Stimulated activated naive CD8-positive, alpha-beta T cell treated with anti-CD3 and anti-CD28 coated beads, Interleukin-15, amount 100 ng/mL, for 72 hours (primary cell): ENCODE measurements at regions not wholly inside any gene's neighbourhood (a gene's known extent, or its start where the extent isn't known, plus 50 kb on each side); places are given as distances from the start of the nearest gene placed in this dataset.

ENCODE experiments used
- ATAC-seq: fragments of 150-1000 bp; cut with Tn5 transposase; 2 replicates; pipeline ENCODE4 v1.10.0; 2021; ENCODE audit warnings: mild to moderate bottlenecking, moderate library complexity
- DNase-seq, 2 donors: peaks; one replicate each; pipeline ENCODE4 v3.0.0; 2021 to 2022
- H3K27ac Mint-ChIP-seq, 2 donors: one replicate each; pipeline ENCODE4 v1.8.0; 2022; ENCODE audit warnings: mild to moderate bottlenecking in 2 of 2, mixed read lengths in 2 of 2, moderate library complexity in 2 of 2
- H3K27me3 Mint-ChIP-seq: one replicate; pipeline ENCODE4 v1.8.0; 2022; ENCODE audit warnings: mixed read lengths
- H3K4me1 Mint-ChIP-seq: one replicate; pipeline ENCODE4 v1.8.0; 2022; ENCODE audit warnings: mild to moderate bottlenecking, mixed read lengths
- H3K4me3 Mint-ChIP-seq, 2 donors: one replicate each; pipeline ENCODE4 v1.8.0; 2022; ENCODE audit warnings: mild to moderate bottlenecking in 2 of 2, mixed read lengths in 2 of 2, moderate library complexity in 1 of 2
- H3K9me3 Mint-ChIP-seq, 2 donors: one replicate each; pipeline ENCODE4 v1.8.0; 2022; ENCODE audit warnings: mixed read lengths in 2 of 2

GRCh38 chr3:498487-498886 is 301.9 kb downstream of the CHL1 start:
- DNase-seq (no peak), ATAC-seq (no peak)
- Mint-ChIP-seq H3K4me1 (no peaks in the 10 kb centered on the region), H3K4me3 (no peak overlapping the region), H3K27me3 (no peaks in the 10 kb centered on the region), H3K27ac (no peak overlapping the region), H3K9me3 (no peaks in the 10 kb centered on the region)

GRCh38 chr3:499001-499761 is 302.6 kb downstream of the CHL1 start:
- Mint-ChIP-seq H3K27ac (no peak overlapping the region), H3K27me3 (no peaks in the 10 kb centered on the region), H3K4me1 (no peaks in the 10 kb centered on the region), H3K9me3 (no peaks in the 10 kb centered on the region), H3K4me3 (no peak overlapping the region)
- ATAC-seq (no peak), DNase-seq (no peak)

GRCh38 chr3:502486-502885 is 305.9 kb downstream of the CHL1 start:
- ATAC-seq, result no peak
- Mint-ChIP-seq H3K27me3 (no peaks in the 10 kb centered on the region), H3K9me3 (peaks cover under 1 to 4% of the 10 kb centered on the region in 2 donors), H3K4me3 (no peak overlapping the region), H3K4me1 (no peaks in the 10 kb centered on the region), H3K27ac (no peak overlapping the region)
- no peak for DNase-seq

- no peak overlapping the region for H3K4me3 Mint-ChIP-seq
- no peak for DNase-seq
Measured at GRCh38 chr3:513301-513700, 316.7 kb downstream of the CHL1 start.

GRCh38 chr3:514192-514591 is 317.6 kb downstream of the CHL1 start:
- DNase-seq, result no peak
- Mint-ChIP-seq H3K4me3 (no peak overlapping the region), H3K9me3 (peaks cover 10% of the 10 kb centered on the region in 2 donors), H3K27me3 (no peaks in the 10 kb centered on the region), H3K4me1 (no peaks in the 10 kb centered on the region), H3K27ac (no peak overlapping the region)
- ATAC-seq, result no peak

More at GRCh38 chr3:513301-513700, 316.7 kb downstream of the CHL1 start:
- H3K4me1 Mint-ChIP-seq, result no peaks in the 10 kb centered on the region
- no peak overlapping the region for H3K27ac Mint-ChIP-seq
- no peak for ATAC-seq
- no peaks in the 10 kb centered on the region for H3K27me3 Mint-ChIP-seq
- peaks cover 15 to 19% of the 10 kb centered on the region in 2 donors for H3K9me3 Mint-ChIP-seq

GRCh38 chr3:519026-519425 is 322.5 kb downstream of the CHL1 start:
- Mint-ChIP-seq H3K27me3 (no peaks in the 10 kb centered on the region), H3K9me3 (no peaks in the 10 kb centered on the region), H3K27ac (no peak overlapping the region), H3K4me3 (no peak overlapping the region), H3K4me1 (no peaks in the 10 kb centered on the region)
- no peak for DNase-seq
- no peak for ATAC-seq

GRCh38 chr3:522888-523287 is 326.3 kb downstream of the CHL1 start:
- Mint-ChIP-seq H3K9me3 (peaks cover 4 to 6% of the 10 kb centered on the region in 2 donors), H3K4me3 (no peak overlapping the region), H3K27ac (no peak overlapping the region), H3K27me3 (no peaks in the 10 kb centered on the region), H3K4me1 (no peaks in the 10 kb centered on the region)
- ATAC-seq (no peak), DNase-seq (no peak)

- no peak for ATAC-seq
- Mint-ChIP-seq H3K4me3 (no peak overlapping the region), H3K4me1 (no peaks in the 10 kb centered on the region), H3K27ac (no peak overlapping the region), H3K27me3 (no peaks in the 10 kb centered on the region), H3K9me3 (peaks cover 6 to 10% of the 10 kb centered on the region in 2 donors)
- DNase-seq, result no peak
Measured at GRCh38 chr3:525415-525814, 328.9 kb downstream of the CHL1 start.

GRCh38 chr3:535566-536416 is 339.2 kb downstream of the CHL1 start:
- Mint-ChIP-seq H3K4me1 (no peaks in the 10 kb centered on the region), H3K4me3 (no peak overlapping the region), H3K9me3 (peaks cover 13 to 18% of the 10 kb centered on the region in 2 donors), H3K27ac (no peak overlapping the region), H3K27me3 (no peaks in the 10 kb centered on the region)
- peak in 1 of 2 donors; percentile 17 for DNase-seq
- ATAC-seq, result peak; percentile 54

GRCh38 chr3:536417-536813 is 339.9 kb downstream of the CHL1 start:
- no peak overlapping the region for H3K27ac Mint-ChIP-seq
- H3K9me3 Mint-ChIP-seq, result peaks cover 15 to 19% of the 10 kb centered on the region in 2 donors
- no peaks in the 10 kb centered on the region for H3K27me3 Mint-ChIP-seq
- H3K4me3 Mint-ChIP-seq, result no peak overlapping the region
- ATAC-seq (no peak), DNase-seq (no peak)
- no peaks in the 10 kb centered on the region for H3K4me1 Mint-ChIP-seq

- DNase-seq, result no peak
- H3K4me1 Mint-ChIP-seq, result no peaks in the 10 kb centered on the region
- peak overlapping the region in 1 of 2 donors; percentile 44 for H3K27ac Mint-ChIP-seq
- no peak for ATAC-seq
- H3K9me3 Mint-ChIP-seq, result peaks cover 9 to 17% of the 10 kb centered on the region in 2 donors
- H3K4me3 Mint-ChIP-seq, result no peak overlapping the region
- no peaks in the 10 kb centered on the region for H3K27me3 Mint-ChIP-seq
Measured at GRCh38 chr3:541062-541801, 344.7 kb downstream of the CHL1 start.

- Mint-ChIP-seq H3K4me1 (no peaks in the 10 kb centered on the region), H3K9me3 (peaks cover 9 to 17% of the 10 kb centered on the region in 2 donors), H3K4me3 (no peak overlapping the region), H3K27me3 (no peaks in the 10 kb centered on the region), H3K27ac (no peak overlapping the region)
- DNase-seq (no peak), ATAC-seq (no peak)
Measured at GRCh38 chr3:542021-542420, 345.5 kb downstream of the CHL1 start.

- Mint-ChIP-seq H3K27ac (no peak overlapping the region), H3K4me3 (no peak overlapping the region), H3K27me3 (no peaks in the 10 kb centered on the region), H3K4me1 (no peaks in the 10 kb centered on the region), H3K9me3 (peaks cover 0 to 12% of the 10 kb centered on the region in 2 donors)
- DNase-seq (no peak), ATAC-seq (no peak)
Measured at GRCh38 chr3:549636-550035, 353.1 kb downstream of the CHL1 start.

- ATAC-seq, result no peak
- no peak for DNase-seq
- Mint-ChIP-seq H3K27ac (no peak overlapping the region), H3K4me3 (no peak overlapping the region), H3K4me1 (no peaks in the 10 kb centered on the region), H3K27me3 (no peaks in the 10 kb centered on the region), H3K9me3 (peaks cover 0 to 19% of the 10 kb centered on the region in 2 donors)
Measured at GRCh38 chr3:550471-550870, 353.9 kb downstream of the CHL1 start.

GRCh38 chr3:557972-558371 is 361.4 kb downstream of the CHL1 start:
- DNase-seq, result no peak
- H3K4me3 Mint-ChIP-seq, result no peak overlapping the region

More at GRCh38 chr3:557972-558371, 361.4 kb downstream of the CHL1 start:
- no peak overlapping the region for H3K27ac Mint-ChIP-seq
- no peaks in the 10 kb centered on the region for H3K27me3 Mint-ChIP-seq
- H3K4me1 Mint-ChIP-seq, result no peaks in the 10 kb centered on the region
- no peak for ATAC-seq
- H3K9me3 Mint-ChIP-seq, result peaks cover 0 to 18% of the 10 kb centered on the region in 2 donors
